ENCODE measurements at regions not wholly inside any gene's neighbourhood (a gene's known extent, or its start where the extent isn't known, plus 50 kb on each side); places are given as distances from the start of the nearest gene placed in this dataset.

DNA sequence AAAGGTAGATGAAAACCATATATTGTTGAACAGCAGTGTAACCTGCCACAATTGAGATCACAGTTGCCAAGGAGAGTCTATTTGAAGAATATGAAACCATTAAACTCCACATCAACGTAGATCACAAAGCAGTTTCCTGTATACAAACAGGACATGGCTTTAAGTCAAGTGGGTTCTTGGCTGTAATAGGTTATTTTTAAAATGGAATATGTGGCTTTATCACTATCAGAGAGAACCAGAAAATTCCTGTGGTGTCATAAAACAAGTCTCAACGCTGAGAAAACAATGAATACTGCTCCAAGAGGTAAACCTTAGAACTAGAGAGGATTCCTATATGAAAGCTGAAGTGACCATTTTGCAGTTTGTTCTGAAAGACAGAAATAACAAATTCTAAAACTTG is 999.7 kb downstream of the CDH11 start:
- TF ChIP-seq POLR2A (IDR thresholded peaks at IDR 0.05), result no peak
- TF ChIP-seq, protein P1, sequence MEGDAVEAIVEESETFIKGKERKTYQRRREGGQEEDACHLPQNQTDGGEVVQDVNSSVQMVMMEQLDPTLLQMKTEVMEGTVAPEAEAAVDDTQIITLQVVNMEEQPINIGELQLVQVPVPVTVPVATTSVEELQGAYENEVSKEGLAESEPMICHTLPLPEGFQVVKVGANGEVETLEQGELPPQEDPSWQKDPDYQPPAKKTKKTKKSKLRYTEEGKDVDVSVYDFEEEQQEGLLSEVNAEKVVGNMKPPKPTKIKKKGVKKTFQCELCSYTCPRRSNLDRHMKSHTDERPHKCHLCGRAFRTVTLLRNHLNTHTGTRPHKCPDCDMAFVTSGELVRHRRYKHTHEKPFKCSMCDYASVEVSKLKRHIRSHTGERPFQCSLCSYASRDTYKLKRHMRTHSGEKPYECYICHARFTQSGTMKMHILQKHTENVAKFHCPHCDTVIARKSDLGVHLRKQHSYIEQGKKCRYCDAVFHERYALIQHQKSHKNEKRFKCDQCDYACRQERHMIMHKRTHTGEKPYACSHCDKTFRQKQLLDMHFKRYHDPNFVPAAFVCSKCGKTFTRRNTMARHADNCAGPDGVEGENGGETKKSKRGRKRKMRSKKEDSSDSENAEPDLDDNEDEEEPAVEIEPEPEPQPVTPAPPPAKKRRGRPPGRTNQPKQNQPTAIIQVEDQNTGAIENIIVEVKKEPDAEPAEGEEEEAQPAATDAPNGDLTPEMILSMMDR (IDR thresholded peaks at IDR 0.05), result no peak

All from uterus (tissue), 2 donors.